Activated CD4-positive, CD25-positive, alpha-beta regulatory T cell treated with anti-CD3 and anti-CD28 coated beads, Interleukin-2, amount 50 U/mL, for 16 hours (primary cell): ENCODE measurements at regions not wholly inside any gene's neighbourhood (a gene's known extent, or its start where the extent isn't known, plus 50 kb on each side); places are given as distances from the start of the nearest gene placed in this dataset.
"Not testable (repeated sequence)": the region's sequence is repeated elsewhere in the genome, so short reads cannot be mapped to it uniquely, and the experiment has no call there.

Source experiments
- DNase-seq: peaks from one replicate; pipeline ENCODE4 v3.0.0-alpha.2; 2020; ENCODE audit warnings: low read depth, low spot score

- no peak for DNase-seq
These were observed 51.0 kb upstream of the PRB2 start for GRCh38 chr12:11446372-11446771.

- no peak for DNase-seq
These were observed 62.8 kb upstream of the PRB2 start for GRCh38 chr12:11457996-11458645.

GRCh38 chr12:11460343-11461023 is 65.1 kb upstream of the PRB2 start:
- no peak for DNase-seq

- no peak for DNase-seq
These were observed 66.1 kb upstream of the PRB2 start for GRCh38 chr12:11461433-11461832.

DNA sequence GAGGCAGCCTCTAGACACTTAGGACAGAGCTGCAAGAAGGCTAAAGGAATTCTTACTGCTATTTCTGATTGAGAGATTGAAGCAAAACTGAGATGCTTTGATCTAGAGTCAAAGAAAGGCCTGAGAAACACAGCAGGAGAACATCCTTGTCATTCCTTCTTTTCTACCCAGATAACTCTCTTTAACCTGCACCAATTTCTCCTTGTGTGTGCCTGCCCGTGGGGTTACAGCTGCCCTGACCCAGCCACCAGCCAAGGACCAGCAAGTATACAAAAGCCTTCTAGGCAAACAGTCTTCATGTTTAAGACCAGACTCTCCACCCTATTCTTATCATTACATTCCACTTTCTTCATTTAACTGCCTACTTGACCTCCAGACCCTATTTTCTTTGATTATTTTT is 81.7 kb upstream of the PRB2 start:
- no peak for DNase-seq

- DNase-seq: no peak
These were observed 87.6 kb upstream of the PRB2 start for GRCh38 chr12:11482955-11483354.

DNA sequence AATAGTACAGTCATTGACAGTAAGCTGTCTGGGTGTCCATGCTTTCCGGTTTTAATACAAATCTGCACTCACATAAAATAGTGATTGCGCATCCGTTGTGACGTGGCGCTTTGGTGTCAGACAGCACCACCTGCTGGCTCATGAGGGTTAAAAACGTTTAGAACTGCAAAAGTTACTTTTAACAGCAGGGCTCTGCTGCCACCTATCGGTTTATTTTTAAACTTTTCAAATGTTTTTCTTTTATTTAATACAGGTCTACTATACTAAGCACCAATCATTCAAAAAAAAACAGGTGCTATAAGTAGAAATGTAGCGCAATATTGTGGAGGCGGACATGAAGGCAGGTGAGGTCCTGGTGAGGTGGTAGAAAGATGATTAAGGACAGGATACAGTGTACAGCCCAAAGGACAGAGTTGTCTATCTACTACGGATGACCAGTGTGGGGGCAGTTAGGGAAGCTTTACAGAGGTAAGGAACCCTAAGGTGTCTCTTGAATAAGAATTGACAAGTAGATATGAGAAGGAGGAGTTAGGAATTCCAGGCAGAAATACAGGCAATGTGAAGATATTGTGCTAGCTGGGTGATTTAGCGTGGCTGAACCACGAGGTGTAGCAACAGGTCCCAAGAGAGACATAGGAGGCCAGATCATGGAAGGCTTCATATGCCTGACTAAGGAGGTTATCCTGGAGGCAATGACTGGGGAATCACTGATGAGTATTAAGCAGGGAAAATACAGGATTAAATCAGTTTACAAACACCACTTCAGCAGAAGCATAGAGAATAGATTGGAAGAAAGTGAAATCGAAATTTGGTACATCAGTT is 91.5 kb upstream of the PRB2 start:
- peak; percentile 72 for DNase-seq

GRCh38 chr12:11496157-11496851 is 100.9 kb upstream of the PRB2 start:
- DNase-seq: no peak

GRCh38 chr12:11497438-11497837 is 102.1 kb upstream of the PRB2 start:
- DNase-seq: no peak

GRCh38 chr12:11497995-11498394 is 102.6 kb upstream of the PRB2 start:
- no peak for DNase-seq

- DNase-seq: not testable (repeated sequence)
These were observed 103.2 kb upstream of the PRB2 start for GRCh38 chr12:11498574-11498973.

DNA sequence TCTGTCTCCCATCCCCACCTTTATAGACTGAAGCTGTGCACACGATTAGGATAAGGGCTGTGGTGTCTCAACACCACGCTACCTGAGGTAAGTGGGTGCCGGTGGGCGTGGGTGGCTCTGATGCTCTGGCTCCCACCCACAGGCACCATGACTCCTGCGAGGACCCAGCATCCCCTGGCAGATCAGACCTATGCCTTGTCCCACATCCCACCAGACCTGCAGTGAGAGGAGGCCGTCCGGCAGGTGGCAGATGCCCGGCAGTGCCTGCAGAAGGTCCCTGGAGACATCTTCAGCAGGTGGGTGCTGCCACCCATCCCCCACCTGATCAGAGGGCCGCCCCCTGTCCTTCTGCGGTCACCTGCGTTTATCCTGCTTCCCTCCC is 104.4 kb upstream of the PRB2 start:
- DNase-seq: no peak

DNA sequence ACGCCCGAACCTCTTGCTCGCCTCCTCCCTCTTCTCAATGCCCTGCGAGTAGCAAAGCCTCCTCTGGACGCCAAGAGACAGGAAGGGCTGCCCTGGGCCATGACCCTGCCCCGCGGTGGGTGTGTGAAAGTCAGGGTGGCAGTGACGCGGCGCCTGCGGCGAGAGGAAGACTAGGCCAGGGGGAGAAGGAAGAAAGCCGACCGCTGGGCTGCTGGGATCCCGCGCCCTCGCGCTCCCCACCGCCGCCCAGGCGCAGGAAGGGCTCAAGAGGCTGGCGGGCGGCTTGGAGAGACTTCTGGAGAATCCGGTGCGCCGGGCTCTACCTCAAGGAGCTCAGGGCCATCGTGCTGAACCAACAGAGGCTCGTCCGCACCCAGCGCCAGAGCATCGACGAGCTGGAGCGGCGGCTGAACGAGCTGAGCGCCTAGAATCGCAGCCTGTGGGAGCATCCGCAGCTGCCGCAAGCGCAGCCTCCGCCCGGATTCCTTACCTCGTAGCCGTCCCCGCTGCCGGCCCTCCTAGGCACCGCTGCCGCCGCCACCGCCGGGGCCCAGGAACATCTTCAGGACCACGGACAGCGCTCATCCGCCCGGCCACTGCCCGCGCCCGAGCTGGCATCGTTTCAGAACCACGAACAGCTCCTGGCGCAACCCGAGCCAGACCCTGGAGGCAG is 105.0 kb upstream of the PRB2 start:
- peak; percentile 36 for DNase-seq

GRCh38 chr12:11500861-11501230 is 105.5 kb upstream of the PRB2 start:
- no peak for DNase-seq

GRCh38 chr12:11508699-11509098 is 113.3 kb upstream of the PRB2 start:
- DNase-seq: no peak

GRCh38 chr12:11509326-11509725 is 114.0 kb upstream of the PRB2 start:
- no peak for DNase-seq

DNA sequence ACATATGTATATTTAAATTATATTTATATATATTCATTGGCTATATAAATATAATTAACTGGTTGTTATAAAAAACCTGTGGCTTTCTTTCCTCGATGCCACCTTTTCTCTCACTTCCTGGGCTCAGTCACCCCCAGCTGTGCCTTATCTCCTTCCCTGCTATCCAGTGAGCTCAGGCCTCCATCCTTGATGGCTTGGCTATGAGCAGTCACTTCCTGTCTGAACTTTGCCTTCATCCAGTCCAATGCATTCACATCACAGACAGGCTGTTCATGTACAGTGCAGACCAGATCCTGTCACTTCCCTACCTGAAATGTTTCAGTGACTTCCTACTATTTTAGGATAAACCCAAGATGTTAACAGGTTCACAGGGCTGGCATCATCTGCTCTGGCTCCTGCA is 115.3 kb upstream of the PRB2 start:
- no peak for DNase-seq

- DNase-seq: no peak
These were observed 117.9 kb upstream of the PRB2 start for GRCh38 chr12:11513288-11513687.

DNA sequence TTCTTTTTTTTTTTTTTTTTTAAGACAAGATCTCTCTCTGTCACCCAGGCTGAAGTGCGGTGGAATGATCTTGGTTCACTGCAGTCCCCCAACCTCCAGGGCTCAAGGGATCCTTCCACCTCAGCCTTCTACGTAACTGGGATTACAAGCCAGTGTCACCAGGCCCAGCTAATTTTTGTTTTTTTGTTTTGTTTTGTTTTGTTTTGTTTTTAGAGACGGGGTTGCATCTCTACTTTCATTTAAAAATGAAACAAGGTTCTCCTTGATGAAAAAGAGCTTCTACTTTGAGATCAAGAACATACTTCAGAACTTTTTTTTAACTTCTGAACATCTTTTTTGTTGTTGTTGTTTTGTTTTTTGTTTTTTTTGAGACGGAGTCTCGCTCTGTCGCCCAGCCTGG is 121.7 kb upstream of the PRB2 start:
- no peak for DNase-seq

DNA sequence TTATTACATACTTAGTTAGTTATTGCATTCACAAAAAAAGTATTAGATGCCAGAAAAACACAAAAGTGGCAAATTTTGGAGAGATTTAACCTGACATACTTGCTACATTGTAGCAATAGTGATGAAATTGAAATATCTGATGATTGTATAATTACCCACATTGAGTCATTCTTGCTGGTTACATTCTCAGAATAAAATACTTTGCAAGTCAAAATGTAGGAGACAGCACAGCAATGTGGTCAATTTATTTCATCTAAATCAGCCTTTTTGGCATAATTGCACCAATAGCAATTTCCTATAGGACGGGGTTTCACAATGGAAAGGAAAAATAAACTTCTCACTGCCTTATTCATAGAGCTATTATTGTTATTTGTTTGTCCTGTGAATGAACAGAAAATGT is 125.0 kb upstream of the ETV6 start:
- DNase-seq: no peak

- DNase-seq: no peak
These were observed 115.4 kb upstream of the ETV6 start for GRCh38 chr12:11534064-11534463.

DNA sequence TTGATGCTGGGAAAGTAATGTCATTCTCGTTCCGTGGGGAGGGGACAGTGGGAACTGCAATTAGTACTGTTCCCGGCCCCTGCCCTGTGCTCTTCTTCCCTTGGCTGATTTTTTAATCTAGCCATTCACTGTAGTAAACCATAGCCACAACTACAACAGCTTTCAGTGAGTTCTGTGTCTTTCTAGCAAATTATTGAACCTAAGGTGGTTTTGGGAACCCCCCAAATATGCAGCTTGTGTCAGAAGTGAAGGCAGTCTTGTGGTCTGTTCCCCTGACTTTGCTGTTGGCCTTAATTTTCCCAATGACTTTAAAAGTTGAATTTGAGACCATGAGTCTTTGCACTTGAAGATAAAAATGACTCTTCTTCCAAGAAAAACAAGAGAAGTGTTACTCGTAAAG is 114.3 kb upstream of the ETV6 start:
- DNase-seq: no peak
